EL (cell line): ENCODE measurements at regions not wholly inside any gene's neighbourhood (a gene's known extent, or its start where the extent isn't known, plus 50 kb on each side); places are given as distances from the start of the nearest gene placed in this dataset.
"Not testable (repeated sequence)": the region's sequence is repeated elsewhere in the genome, so short reads cannot be mapped to it uniquely, and the experiment has no call there.

Experiments used
- DNase-seq: peaks from one replicate; pipeline ENCODE4 v3.0.0-alpha.2; 2016

DNA sequence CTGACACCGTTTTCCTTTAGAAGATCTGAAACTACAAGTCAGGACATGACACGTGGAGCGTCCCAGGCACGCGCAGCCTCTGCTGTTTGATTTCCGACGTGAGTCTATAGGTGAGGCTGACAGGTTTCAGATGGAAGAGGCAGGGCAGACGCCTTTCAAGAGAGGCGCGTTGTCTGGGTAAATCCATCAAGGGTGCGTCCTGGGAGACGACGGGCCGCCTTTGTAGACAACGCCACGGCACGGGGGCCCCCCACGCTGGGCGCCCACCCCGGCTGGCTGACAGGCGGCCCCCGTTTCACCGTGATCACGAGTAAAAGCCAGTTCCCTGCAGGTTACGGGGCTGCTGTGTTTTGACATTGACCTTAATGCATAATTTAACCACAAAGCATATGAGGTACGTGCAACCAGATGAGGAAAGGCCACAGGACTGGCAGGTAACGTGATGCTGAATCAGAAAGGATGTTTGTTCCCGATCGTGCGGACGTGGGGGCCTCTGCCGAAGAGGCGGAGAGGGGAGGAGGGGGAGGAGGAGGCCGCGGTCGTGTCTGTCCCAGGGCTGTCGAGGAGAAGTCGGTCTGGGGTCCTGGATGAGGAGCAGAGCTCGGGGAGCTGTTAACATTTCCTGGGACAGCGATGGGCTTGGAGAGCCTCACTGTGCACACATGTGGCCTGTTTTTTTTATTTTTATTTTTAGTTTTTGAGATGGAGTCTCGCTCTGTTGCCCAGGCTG, 51.1 kb upstream of the PPP2R3B start:
- DNase-seq, result no peak

DNA sequence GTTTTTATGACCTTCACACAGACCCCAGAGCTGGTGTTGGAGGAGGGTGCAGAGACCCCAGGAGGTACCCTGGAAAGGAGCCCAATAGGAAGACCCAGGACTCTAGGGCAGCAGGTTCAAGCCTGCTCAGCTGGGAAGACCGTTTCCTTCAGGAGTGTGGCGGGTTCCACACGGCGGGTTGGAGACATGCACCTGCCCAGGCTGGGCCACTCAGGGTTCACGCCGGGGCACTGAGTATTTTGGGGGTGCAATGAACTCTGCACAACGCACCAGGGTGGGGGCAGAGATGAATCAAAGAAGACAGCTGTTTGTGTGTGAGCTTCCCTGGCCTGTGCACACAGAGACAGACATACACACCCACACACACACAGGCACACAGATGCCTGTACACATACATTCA, 52.5 kb upstream of the PPP2R3B start:
- no peak for DNase-seq

DNA sequence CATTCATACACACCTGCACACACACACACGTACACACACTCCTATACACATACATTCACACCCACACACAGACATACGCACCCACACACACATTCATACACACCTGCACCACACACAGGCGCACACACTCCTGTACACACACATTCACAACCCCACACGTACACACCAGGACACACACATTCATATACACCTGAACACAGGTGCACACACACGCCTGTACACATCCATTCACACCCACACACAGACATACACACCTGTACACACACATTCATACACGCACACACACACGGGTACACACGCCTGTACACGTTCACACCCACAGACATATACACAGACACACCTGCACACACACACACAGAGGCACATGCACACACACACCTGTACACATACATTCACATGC, 53.0 kb upstream of the PPP2R3B start:
- DNase-seq, result no peak

DNA sequence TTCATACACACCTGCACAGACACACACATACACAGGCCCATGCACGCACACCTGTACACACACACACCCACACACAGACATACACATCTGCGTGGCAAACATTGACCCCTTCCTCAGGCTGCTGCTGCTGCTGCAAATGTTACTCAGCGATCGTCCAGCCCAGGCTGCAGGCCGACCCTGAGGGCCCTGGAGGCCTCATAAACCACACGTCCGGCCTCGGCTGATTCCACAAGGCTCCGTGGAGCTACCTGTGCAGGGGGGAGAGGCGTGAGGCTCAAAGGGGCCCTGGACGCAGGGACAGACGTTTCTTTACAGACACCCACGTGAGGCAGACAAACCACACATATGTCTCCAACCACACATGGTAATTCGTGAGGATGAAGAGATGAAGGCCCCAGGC, 53.9 kb upstream of the PPP2R3B start:
- DNase-seq, result no peak

DNA sequence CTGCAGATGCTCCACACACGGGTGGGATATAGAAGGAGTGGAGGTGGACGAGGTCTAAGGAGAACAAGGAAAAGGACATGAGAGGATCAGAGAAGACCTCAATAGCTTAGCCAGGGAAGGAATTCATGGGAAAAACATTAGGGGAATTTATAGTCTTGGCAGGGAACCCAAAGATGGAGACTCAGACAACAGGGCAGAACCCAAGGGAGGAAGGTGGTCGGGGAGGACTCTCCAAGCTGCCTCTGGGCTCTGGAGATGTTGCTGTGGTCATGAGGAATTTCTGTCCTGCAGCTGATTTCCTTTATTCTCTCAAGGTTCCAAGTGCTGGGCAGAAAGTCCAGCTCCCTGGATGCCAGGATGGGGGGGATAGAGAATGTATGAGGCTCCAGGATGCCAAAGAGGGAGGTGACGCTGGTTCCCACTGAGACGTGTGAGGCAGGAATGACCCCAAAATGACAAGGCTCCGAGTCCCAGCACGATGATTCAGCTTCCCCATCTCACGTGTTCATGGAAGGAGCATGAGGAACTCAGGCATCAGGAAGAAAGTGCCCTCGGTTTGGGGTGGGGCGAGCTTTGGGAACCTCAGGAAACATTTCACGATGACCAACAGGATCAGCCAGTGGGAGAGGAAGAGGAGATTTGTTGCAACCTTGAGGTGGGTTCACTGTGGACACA, 57.0 kb upstream of the PPP2R3B start:
- peak; percentile 54 for DNase-seq

DNA sequence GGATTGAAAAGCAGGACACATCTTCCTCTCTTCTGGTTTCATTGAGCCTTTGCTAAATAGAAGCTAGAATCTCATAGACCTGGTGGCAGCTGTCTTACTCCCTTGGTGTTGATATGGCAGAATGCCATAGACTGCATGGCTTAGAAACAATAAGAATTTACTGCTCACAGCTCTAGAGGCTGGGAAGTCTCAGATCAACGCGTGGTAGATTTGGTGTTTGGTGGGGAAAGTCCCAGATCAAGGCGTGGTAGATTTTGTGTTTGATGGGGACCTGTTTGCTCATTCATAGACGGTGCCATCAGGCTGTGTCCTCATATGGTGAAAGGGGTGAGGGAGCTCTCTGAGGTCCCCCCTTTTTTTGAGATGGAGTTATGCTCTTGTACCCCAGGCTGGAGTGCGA, 57.6 kb upstream of the PPP2R3B start:
- DNase-seq, result no peak

DNA sequence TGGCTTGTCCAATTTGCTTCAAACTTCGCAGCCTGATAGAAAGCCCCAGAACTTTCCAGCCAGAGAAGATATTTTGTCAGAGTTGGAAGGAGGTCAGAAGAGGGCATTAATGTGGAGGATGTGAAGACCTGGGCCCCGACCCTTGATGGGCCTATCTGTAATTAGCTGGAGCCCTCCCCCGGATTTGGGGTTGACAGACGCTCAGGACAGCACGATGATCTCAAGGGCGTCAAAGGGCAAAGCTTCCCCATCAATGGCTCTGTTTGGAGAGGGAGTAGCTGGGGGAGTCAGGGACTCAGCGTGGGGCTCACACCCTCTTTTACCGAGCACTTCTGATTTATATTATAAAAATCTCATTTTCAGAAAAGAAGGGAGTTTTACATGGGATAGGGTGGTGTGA, 59.0 kb upstream of the PPP2R3B start:
- DNase-seq, result no peak

DNA sequence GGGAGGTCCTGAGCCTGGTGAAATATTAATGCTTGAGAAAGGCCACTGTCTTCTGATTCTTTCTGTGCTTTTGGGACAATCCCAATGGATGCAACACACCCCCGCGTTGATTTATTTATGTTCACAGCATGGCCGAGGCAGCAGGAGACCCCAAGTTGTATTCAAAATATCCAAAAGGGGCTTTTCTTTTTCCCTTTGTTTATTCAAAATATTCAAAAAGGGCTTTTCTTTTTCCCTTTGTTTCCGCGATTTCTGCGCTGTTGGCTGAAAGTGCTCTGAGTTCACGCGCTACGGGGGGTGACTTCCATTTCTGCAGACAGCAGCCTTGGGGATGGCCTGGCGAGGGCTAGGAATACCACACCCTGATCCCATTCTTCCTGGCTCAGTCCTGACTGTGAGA, 59.5 kb upstream of the PPP2R3B start:
- DNase-seq, result no peak

DNA sequence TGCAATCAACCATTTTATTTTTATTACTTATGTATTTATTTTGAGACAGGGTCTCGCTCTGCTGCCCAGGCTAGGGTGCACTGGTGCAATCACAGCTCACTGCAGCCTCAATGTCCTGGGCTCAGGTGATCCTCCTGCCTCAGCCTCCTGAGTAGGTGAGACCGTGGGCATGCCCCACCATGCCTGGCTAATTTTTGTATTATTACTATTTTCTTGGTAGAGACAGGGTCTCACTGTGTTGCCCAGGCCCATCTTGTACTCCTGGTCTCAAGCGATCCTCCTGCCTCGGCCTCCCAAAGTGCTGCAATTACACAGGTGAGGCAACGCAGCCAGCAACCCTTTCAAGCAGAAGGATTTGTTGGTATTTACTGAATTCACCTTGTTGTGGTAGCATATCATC, 60.3 kb upstream of the PPP2R3B start:
- no peak for DNase-seq

DNA sequence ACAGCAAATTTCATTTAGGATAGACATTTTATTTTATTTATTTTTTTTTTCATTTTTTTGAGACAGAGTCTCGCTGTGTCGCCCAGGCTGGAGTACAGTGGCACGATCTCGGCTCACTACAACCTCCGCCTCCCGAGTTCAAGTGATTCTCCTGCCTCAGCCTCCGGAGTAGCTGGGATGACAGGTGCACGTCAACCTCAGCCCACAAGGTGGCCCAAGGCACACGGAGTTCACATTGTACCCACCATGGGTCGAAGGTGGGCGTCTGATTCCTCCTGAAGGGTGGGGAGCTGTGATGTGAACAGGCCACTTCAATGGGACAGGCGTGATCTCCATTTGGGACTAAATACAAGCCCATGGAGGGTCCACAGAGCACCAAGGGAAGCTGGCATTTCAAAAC, 65.0 kb upstream of the PPP2R3B start:
- DNase-seq, result not testable (repeated sequence)

DNA sequence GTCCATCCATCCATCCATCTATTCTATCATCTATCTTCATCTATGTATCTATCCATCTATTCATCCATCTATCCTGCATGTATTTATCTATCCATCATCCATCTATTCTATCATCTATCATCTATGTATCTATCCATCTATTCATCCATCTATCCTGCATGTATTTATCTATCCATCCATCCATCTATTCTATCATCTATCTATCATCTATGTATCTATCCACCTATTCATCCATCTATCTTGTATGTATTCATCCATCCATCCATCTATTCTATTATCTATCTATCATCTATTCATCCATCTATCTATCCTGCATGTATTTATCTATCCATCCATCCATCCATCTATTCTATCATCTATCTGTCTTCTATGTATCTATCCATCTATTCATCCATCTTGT, 65.9 kb upstream of the PPP2R3B start:
- no peak for DNase-seq

DNA sequence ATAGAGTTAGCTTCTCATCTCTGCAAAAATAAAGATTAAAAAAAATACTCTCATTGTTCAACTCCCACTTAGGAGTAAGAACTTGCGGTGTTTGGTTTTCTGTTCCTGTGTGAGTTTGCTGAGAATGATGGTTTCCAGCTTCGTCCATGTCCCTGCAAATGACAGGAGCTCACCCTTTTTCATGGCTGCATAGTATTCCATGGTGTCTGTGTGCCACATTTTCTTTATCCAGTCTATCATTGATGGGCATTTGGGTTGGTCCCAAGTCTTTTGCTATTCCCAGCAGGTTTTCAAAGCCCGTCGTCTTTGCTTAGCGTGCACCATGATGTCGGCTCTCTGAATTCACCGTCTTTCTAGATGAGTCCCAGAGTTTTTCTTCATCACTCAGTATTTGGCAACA, 67.8 kb upstream of the PPP2R3B start:
- DNase-seq, result not testable (repeated sequence)

DNA sequence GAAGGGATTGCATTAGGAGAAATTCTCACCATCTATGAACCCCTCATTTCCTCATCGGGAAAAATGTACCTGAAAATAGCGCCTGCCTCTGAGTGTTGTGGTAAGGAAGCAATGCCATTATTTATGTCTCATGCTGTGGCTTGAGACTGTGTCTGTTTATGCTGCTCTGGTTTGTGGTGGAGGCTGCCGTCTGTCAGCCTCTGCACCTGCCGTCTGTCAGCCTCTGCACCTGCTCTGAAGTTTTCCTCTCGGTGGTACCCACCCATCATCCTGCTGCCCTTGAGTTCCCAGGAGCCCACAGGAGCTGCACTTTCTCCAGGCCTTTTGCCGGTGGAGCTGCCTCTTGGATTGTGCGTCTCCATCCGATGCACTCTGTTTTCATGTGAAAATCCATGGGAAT, 68.5 kb upstream of the PPP2R3B start:
- DNase-seq, result no peak

DNA sequence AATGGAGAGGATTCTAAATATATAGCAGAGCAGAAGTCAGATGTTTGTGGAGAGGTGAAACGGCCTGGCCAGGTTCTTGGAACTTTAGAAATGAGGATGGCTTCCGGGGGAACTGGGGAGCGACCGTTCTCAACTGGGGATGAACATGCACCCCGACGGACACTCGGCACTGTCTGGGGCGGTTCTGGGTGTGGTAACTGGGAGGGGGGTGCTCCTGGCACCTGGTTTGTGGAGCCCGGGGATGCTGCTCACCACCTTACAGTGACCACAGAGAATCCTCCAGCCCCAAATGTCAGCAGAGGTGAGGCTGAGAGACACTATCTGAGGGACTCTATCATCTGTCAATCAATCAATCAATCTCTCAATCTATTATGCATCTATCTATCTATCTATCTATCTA, 69.0 kb upstream of the PPP2R3B start:
- no peak for DNase-seq

DNA sequence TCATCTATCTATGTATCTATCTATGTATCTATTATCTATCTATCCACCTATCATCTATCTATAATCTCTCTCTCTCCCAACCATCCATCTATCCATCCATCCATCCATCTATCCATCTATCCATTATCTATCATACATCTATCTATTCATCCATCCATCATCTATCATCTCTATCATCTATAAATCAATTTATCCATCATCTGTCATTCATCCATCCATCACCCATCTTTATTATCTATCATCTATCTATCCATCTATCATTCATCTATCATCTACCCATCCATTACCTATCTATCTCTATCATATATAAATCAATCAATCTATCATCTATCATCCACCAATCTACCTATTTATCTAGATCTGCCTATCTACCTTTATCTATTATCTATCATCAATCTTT, 69.4 kb upstream of the PPP2R3B start:
- no peak for DNase-seq

DNA sequence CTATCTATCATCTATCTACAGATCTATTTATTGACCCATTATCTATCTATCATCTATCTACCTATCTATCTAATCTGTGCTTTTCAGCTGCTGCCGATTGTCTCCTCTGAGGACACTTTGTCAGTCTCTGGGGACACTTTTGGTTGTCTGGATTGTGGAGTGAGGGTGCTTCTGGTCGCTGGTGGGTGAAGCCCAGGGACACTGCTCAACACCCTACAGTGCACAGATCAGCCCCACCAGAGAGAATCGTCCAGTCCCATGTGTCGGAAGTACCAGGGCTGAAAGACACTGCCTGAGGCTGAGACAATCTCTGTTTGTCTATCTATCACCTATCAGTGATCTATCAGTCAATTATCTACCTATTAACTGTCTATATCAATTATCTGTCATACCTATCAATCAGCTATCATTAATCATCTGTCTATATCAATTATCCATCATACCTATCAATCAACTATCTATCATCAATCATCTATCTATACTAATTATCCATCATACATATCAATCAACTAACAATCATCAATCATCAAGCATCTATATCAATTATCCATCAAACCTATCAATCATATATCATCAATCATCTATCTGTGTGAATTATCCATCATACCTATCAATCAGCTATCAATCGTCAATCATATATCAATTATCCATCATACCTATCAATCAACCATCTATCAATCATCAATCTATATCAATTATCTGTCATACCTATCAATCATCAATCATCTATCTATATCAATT, 70.0 kb upstream of the PPP2R3B start:
- no peak for DNase-seq

DNA sequence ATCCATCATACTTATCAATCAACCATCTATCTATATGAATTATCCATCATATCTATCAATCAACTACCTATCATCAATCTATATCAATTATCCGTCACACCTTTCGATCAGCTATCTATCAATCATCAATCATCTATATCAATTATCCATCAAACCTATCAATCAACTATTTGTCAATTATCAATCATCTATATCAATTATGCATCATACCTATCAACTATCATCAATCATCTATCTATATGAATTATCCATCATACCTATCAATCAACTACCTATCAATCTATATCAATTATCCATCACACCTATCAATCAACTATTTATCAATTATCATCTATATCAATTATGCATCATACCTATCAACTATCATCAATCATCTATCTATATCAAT, 70.6 kb upstream of the PPP2R3B start:
- DNase-seq, result no peak

DNA sequence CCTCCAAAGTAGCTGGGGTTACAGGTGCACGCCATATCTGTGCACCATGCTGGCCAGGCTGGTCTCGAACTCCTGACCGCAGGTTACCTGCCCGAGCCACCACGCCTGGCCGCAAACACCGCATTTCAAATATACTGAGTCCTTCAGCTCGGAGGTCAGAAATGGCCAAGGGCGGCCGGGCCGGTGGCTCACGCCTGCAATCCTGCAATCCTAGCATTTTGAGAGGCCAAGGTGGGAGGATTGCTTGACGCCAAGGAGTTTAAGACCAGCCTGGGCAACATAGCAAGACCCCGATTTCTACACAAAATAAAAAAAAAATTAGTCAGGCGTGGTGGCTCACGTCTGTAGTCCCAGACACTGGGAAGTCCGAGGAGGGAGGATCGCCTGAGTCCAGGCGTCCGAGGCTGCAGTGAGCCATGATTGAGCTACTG, 71.9 kb upstream of the PPP2R3B start:
- no peak for DNase-seq

DNA sequence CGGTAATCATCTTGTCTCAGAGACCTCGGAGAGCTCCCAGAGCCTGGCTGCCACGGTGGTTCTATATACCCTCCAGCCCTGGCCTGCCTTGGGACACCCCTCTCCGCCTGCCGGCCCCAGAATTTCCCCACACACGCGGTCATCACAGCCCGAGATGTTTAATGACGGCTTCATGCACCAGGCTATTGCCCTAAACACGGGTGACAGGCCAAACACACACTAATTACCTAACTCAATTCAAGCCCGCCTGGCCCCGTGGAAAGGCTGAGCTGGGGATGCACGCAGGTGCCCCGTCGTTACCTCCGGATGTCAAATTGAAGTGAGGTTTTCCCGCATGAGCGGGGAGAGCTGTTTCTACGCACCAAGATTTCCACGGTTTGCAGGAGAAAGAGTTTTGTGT, 72.9 kb upstream of the PPP2R3B start:
- DNase-seq, result no peak

DNA sequence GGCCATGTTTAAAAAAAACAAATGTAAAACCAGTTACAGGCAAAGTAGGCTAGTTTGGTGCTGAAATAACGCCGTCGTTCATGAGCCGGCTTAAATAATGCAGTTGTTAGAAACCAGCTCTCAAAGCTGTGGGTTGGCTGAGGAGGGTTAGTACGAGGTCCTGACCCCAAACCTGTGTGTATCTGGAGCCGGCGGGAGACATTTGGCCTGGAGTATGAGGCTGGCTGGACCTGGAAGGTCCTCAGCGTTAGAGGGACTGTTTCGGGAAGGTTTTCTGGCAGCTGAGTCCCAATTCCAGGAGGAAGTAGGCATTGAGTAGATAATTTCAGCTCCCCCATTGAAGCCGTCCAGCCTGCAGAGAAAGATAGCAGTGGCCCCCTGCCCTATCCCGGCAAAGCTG, 73.4 kb upstream of the PPP2R3B start:
- no peak for DNase-seq

DNA sequence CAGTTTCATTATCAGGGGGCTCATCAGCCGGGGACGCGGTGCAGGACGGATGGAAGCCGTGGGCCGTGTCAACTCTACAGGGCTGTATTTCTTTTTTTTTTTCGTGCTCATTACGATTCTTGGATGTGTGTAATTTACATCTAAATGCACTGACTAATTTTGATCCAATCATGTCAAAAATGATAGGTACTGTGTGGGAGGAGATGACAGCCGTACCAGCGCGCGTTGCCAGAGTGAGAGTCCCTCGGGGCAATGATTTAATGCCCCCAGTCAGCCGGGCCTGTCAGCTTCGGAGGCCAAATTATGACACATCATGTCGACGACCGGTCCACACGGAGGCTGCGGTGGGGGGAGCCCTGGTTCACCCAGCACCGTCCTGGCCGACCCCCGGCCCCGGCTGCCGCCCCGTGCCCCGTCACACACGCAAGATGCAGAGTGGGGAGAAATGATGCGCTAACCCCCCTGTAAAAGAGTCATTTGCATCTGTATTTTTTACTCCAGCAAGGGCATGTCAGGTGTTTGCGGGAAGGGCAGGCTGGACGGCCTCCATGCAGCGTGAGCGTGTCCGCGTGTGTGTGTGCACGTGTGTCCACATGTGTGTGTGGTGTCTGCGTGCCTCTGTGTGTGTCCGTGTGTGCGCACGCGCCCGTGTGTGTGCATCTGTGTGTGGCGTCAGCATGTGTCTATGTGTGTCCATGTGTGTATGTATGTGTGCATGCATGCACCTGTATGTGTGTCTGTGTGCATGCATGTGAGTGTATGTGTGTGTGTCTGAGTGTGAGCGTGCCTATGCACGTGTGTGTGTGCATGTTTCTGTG, 74.3 kb upstream of the PPP2R3B start:
- no peak for DNase-seq

DNA sequence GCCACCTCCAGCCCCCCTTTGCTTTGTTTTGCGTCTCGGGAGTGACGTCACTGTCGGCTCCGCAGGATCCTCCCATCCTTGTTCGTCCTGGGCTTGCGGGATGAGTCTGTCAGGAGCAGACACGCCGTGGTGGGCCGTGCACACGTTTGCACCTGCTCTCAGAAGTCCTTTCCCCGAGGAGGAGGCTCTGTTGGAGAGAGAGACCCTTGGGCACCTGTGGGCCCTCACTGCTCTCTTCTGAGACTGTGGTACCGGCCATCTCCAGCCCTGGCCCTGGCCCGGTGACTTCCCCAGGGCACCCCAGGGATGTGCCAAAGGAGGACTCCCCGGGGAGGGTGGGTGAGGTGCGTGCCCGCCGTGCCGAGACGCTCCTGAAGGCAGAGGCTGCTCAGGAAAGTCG, 76.1 kb upstream of the PPP2R3B start:
- DNase-seq, result no peak
